GM18499 (cell line): ENCODE measurements at regions not wholly inside any gene's neighbourhood (a gene's known extent, or its start where the extent isn't known, plus 50 kb on each side); places are given as distances from the start of the nearest gene placed in this dataset.

ENCODE experiments used
- ATAC-seq: cut with Tn5 transposase; IDR thresholded peaks from one replicate; pipeline ENCODE4 v1.9.1; 2021; ENCODE audit warnings: moderate number of reproducible peaks; ENCODE audit not compliant: insufficient read depth, unreplicated experiment

DNA sequence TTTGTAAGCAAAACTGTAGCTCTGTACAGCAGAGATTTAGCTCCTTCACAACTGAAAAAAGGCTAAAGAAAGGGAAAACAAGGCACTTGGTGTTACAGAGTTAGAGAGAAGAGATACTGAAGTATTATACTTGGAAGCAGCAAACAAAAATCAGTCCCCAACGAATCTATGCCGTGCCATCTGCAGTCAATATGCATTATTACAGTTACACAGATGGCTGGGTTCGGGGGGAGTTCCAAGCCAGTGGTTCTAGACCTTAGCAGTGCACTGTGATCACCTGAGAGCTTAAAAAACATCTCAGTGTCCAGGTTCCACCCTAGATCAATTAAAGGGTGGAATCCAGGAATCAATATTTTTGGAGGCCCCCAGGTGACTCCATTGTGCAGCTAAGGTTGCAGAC, 489.9 kb downstream of the SHISA9 start:
- ATAC-seq, result no peak

DNA sequence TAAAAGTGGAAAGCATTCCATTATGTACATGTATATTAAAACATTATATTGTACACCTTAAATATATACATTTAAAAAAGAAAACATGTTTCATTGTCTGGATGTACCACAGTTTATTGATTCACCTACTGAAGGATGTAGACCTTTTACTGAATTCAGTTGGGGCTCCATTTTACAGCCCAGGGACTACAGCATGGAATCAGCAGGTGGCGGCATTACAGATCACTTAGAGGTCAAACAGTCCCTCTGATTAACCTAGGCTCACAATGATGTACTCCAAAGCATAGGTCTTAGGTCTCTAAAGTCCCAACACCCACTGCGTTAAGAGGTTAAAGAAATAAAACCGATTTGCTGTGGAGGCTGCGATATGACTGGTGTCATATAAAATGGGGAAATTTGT, 490.9 kb downstream of the SHISA9 start:
- no peak for ATAC-seq

DNA sequence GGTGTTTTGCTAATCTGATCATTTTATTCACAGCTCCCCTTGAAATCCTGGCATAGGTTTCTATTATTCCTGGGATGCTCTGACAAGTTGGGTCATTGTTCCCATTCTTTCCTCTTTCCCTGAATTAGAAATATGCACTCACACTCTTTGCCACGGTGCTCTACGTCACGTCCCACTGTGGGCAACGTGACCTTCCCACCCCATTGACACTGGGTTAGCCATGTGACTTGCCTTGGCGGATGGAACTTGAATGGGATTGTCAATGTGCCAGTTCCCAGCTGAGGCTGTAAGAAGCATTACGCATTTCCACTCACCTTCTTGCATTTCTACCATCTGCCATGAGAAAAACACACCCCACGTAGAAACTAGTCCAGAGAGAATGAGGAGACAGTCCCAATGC, 492.4 kb downstream of the SHISA9 start:
- no peak for ATAC-seq

DNA sequence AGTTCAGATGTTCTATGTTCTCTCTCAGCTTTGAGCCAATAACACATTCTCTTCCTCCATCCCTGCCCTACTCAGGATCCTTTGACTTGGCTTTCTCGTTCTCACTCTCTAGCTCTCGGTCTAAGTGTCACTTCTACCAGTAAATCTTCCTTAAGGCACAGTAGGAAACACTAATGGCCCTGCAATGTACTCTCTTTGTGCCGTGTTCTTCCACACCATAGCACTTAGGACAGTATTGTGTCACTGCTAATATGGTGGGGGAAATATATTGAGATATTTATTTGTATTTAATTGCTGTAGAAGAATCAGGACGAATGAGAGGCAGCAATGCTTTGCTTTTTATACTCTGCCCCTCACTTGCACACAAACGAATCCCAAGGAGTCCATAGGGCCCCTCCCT, 493.1 kb downstream of the SHISA9 start:
- no peak for ATAC-seq

DNA sequence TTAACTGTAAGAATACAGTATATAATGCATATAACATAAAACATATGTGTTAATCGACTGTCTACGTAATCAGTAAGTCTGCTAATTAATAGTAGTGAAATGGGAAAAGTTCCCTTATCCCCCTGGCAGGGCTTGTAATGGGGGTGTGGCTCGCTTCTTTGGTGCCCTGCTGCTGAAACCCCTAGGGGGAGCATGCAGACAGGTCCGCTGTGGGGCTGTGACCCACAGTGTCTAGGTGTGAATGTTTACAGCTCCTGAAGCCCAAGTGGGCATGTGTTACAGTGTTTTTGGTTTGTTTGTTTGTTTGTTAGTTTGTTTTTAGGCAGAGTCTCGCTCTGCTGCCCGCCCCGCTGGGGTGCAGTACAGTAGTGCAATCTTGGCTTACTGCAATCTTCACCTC, 495.7 kb downstream of the SHISA9 start:
- no peak for ATAC-seq

DNA sequence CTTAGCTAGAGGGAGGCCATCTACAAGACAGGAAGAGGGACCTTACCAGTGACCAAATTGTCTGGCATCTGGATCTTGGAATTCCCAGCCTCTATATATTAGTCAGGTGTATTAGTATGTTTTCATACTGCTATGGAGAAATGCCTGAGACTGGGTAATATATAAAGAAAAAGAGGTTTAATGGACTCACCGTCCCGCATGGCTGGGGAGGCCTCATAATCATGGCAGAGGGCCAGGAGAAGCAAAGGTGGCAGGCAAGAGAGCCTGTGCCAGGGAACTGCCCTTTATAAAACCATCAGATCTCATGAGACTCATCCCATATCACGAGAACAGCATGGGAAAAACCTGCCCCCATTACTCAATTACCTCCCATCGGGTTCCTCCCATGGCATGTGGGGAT, 500.2 kb downstream of the SHISA9 start:
- ATAC-seq, result no peak

DNA sequence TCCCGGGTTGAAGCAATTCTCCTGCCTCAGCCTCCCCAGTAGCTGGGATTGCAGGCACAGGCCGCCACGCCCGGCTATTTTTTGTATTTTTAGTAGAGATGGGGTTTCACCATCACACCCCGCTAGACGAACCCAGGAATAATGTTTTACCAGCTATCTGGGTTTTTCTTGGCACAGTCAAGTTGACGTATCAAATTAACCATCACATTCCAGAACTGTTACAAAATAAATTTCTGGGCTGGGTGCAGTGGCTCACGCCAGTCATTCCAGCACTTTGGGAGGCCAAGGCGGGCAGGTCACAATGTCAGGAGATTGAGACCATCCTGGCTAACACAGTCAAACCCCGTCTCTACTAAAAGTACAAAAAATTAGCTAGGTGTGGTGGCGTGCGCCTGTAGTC, 501.2 kb downstream of the SHISA9 start:
- ATAC-seq, result no peak

DNA sequence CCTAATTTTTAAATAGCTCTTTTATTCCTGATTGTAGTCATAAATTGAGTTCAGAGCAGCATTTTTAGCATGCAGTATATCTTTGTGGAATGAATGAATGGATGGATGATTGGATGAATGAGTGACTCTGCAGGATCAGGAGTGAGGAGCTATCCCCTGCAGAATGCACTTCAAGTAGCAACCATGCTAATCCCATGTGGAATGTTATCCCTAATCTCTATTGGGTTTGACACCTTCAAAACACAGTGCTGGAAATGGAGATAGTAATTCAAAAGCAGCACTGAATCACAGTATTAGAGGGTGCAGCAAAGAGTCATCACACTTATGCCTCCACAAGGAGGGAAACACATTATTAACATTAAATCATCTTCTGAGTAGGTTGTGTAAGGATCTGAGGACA, 501.9 kb downstream of the SHISA9 start:
- ATAC-seq, result no peak

DNA sequence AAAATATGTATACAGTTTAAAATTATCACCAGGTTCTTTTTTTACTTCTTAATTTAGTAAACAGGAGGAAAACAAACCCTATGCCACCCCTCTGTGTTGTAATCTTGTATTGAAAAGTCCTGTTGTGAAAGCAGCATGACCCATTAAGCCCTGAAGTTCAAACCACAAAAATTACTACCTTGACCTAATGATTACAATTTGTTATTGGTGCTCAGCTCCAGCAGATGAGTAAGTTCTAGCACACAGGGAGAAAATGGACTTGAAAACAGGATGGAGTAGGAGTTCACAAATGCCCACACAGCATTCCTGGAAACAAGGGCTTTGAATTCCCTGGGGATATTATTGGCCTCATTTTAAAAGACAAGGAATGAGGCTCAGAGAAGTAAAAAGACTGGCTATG, 505.8 kb upstream of the ERCC4 start:
- ATAC-seq, result no peak

DNA sequence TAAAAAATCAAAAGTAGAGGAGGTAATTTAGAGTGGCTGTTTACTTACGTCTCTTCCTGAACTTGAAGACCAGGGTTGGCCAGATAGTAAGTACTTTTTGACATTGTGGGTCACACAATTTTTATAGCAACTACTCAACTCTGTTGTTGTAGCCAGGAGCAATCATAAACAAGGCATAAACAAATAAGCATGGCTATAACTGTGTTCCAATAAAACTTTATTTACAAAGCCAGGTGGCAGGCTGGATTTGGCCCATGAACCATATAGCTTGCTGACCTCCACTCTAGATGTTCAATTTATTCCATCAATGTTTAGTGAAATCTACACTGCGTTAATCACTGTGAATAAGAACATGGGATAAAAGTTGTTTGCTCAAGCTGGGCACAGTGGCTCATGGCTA, 500.4 kb upstream of the ERCC4 start:
- ATAC-seq, result no peak

DNA sequence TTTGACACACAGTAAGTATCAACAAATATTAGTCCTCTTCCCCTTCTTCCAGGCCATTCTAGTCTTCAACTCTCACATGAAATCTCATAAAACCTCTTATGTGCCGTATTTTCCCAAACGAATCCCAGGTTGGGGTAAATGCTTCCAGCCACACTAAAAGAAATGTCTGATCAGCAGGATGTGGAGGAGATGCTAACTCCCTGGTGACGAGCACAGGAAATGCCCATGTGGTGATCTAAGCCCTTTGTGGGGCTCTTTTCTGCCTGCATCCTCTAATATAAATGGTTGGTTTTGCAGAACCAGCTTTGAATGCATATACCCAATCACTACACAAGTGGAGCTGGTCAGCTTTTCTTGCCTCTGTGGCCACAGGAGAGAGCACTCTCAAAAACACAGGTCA, 498.2 kb upstream of the ERCC4 start:
- ATAC-seq, result no peak

DNA sequence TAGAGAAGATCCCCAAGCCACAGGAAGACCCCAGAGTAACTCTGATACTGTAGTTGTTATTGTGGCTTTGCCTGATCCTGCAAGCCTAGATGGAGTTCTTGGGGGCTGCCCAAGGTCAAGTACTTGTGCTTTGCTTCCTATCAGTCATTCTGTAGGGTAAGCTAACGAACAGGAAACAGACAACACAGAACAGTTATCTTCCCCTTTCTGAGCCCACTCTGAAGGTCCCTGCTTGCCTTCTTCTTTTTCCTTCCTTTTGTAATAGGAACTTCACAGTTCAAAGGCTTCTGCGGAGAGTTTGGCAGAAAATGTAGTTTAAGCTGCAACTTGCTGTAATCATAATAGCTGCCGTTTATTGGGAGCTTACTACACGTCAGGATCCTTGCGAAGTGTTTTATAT, 494.1 kb upstream of the ERCC4 start:
- no peak for ATAC-seq

DNA sequence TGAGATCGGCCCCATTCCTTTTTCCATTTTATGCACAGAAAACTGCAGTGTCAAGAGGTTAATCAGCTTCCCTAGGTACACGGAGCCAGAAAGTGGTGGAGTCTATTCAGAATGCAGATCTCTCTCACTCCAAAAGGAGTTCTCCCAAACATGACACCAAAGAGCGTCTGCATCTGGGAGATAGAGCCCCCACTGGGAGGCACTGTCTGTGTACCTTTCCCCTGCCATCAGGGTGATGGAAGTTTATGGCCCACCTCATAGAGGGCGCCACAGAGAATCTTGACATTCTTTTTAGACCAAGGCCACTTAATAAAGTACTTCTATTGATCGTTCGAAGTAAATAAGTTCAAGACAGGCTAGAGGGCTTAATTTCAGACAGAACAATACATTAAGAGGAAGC, 493.7 kb upstream of the ERCC4 start:
- no peak for ATAC-seq

DNA sequence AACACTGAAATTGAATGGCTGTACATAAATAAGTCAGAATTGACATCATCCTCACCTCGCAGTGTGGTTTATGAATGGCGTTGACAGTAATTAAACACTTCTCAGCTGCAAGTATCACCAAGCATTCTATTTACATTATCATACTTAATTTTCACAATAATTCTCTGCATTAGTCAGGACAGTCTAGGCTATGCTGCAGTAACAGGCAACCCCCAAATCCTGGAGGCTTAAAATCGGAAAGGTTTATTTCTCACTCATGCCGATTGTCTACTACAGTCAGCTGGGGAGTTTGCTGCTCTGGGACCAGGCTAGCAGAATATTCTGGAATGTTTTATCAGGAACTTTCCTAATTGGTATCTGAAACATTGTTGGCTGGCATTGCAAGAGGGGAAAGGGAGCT, 493.2 kb upstream of the ERCC4 start:
- ATAC-seq, result no peak

DNA sequence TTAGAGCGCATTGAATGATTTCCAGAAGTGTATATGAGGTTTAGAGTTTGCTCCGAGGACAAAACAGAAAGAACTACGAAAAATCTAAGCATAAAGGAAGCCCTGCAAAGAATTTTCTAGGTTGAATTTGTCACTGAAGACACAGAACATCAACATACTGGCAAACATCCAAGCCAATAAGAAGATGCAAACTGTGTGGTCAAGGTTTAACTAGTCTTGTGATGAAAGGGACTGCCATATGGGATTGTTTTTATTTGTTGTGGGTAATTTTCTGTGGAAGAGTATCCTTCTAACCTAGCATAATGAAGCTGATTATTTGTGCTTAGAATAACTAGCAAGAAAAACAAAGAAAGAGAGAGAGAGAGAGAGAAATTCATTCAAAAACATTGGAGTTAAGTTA, 492.0 kb upstream of the ERCC4 start:
- no peak for ATAC-seq

DNA sequence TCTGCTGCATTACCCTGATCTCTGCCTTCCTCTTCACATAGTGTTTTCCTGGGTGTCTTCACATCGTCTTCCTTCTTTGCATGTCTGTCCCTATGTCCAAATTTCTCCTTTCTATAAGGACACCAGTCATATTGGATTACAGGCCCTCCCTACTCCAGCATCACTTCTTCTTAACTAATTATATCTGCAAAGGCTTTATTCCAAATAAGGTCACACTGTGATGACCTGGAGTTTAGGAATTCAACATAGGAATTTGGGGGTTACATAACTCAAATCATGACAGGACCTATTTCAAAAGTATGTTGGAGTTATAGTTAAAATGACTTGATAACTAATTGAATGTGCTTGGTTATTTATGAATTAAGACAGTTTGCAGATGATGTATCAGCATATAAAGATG, 490.5 kb upstream of the ERCC4 start:
- ATAC-seq, result no peak

DNA sequence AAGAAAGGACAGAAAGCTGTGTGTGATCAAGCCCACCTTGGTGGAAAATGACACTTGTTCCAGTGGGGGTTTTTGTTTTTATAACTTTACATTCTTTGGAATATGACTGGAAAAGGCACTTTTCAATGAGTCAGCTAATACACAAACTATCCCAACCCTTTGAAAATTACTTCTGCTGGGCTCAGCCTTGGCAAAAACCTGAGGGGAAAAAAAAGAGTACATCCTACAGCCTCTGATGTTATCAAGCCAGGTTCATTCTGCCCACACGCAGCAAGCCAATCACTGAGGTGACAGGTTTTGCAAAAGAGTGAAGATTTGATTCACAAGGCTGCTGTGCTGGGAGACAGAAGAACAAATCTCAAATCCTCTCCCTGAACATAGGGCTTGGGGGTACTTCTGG, 484.5 kb upstream of the ERCC4 start:
- ATAC-seq, result no peak

DNA sequence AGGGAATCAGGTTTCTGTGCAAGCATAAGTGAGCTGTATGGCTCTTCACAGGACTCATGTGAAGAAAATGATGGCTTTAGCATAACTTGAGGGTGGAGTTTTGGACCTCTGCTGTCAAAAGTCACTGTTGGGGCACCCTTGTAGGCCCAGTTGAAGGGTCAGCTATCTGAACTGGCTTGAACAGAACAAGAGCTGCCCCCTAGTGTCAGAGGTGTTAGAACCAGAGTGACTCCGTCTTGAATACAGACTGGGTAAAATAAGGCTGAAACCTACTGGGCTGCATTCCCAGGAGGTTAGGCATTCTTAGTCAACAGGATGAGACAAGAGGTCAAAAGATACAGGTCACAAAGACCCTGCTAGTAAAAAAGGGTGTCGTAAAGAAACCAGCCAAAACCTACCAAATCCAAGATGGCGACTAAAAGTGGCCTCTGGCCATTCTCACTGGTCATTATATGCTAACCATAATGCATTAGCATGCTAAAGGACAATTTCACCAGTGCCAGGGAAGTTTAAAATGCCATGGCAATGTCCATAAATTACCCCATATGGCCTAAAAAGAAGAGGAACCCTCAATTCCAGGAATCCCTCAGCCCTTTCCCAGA, 484.0 kb upstream of the ERCC4 start:
- ATAC-seq, result no peak

DNA sequence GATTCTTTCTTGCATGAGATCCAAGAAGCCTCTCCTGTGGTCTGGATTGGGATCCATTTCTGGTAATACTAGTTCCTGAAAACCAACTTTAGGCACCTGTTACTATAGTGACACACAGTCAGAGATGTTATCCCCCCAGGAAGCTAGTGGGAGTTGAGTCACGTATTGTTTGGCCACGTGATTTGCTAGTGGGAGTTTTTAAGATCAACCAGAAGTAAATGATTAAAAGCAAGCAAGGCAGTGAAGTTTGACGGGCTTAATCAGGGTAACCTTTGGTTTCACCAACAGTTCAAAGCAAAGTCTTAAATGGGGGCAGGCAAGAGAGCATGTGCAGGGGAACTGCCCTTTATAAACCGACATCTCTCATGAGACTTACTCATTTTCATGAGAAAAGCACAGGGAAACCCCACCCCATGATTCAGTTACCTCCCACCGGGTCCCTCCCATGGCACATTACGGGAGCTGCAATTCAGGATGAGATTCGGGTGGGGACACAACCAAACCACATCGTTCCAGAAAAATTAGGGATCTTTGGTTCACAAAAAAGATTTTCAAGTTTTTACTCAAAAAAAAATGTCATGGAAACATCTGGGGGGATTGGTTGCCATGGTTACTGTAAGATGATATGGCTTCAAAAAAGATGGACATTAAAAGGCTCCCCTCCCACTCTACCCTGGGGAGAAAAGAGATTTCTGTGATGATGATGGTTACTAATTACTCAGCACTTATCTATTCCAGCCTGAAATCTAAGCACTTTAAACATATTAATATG, 483.1 kb upstream of the ERCC4 start:
- ATAC-seq, result peak; percentile 58

DNA sequence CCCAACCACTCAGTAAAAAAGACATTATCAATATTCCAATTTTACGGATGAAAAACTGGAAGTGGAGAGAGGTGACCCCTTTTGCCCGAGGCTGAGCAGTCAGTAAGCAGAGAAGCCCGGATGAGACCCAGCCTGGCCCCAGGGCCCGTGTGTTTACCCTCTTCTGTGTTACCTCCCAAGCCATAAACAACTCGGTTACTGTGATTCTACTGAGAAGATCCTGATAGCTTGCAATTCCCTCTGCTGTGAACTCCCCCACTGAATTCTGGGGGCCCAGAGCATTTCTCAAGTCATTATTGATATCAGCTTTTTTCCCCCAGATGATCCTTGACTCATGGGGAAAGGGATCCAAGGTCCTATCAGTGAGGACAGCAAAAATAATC, 482.6 kb upstream of the ERCC4 start:
- ATAC-seq, result no peak

DNA sequence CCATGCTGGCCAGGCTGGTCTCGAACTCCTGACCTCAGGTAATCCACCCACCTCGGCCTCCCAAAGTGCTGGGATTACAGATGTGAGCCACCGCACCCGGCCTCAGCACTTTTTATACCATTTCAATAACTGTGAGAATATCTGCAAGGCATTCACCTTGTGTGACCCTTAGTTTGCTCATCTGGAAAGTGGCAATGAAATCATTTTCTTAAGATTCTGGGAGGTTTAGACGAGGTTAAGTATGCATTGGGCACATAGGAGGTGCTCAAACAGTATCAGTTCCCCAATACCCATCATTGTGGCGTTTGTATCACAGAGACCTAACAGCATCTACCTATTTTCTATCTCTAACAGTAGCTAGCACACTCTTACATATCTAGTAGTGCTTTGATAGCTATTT, 481.9 kb upstream of the ERCC4 start:
- ATAC-seq, result no peak

DNA sequence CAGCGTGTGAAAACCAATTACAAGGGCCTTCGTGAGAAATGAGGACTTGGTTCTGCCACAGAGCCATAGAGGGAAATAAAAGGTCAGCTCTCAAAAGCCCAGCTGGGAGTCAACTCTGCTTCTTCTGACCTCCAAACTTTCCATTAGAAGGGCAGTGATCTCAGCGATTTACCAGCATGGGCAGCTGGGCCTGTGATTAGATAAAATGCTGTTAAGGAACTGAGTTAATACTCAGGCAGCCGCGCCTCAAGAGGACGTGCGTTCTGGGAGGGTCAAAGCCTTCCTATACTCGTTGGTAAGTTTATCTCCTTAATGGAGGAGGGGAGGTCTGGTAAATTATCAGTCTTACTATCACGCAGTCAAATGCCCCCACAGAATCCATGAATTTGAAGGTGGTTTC, 480.2 kb upstream of the ERCC4 start:
- ATAC-seq, result no peak
